ENCODE measurements at regions not wholly inside any gene's neighbourhood (a gene's known extent, or its start where the extent isn't known, plus 50 kb on each side); places are given as distances from the start of the nearest gene placed in this dataset.

DNA sequence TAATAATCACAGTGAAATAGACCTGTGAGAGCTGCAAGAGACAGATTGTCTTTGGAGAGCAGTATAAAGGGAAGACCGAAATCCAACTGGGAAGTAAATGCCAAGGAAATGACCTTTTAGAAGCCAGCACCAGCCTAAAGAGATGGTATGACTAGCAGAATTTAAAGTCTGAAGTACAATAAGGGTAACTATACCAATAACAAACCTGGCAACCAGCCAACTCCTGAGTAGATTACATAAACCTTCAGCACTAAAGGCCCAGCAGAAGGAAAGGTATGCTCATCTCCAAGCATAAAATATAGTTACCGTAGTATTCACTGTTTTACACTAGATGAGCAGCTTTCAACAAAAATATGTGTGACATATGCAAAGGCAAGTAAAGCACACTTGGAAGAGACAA, 155.1 kb upstream of the SATB1 start:
- TF ChIP-seq CTCF (optimal IDR thresholded peaks at IDR 0.05 in 1 of 3, IDR thresholded peaks at IDR 0.05 in 1 of 3, conservative IDR thresholded peaks at IDR 0.05 in 1 of 3; ENCODE audit: extremely low read depth in 1 of 3, insufficient read depth in 2 of 3, low read length in 3 of 3) (no peak), EZH2 (IDR thresholded peaks at IDR 0.05; ENCODE audit: low read length) (no peak)

Data from keratinocyte (primary cell).